Gastrocnemius medialis (tissue), 4 donors: ENCODE measurements at regions not wholly inside any gene's neighbourhood (a gene's known extent, or its start where the extent isn't known, plus 50 kb on each side); places are given as distances from the start of the nearest gene placed in this dataset.

Source experiments
- ATAC-seq, 2 donors: fragments of 150-250 bp; one replicate each; pipeline ENCODE4 v1.9.1; 2016
- DNase-seq, 2 donors: peaks; one replicate each; pipeline ENCODE4 v3.0.0-alpha.2; 2019
- H3K27ac ChIP-seq, 4 donors: fragments of 200-600 bp; sonication (generic); 1 replicate in 1 of 4; 2 replicates in 3 of 4; pipeline ENCODE4 v1.5.1; 2016 to 2018; ENCODE audit warnings: mild to moderate bottlenecking in 2 of 4, moderate library complexity in 1 of 4
- H3K27me3 ChIP-seq, 3 donors: fragments of 200-600 bp; sonication (generic) in 2 of 3; 1 replicate in 1 of 3; 2 replicates in 2 of 3; pipeline versions ENCODE4 v1.5.1 to v1.6.0; 2016 to 2019; ENCODE audit warnings: mild to moderate bottlenecking in 1 of 3, moderate library complexity in 1 of 3
- H3K36me3 ChIP-seq, 2 donors: fragments of 200-600 bp; sonication (generic) in 1 of 2; one replicate each; pipeline ENCODE4 v1.5.1; 2017 to 2018
- H3K4me1 ChIP-seq, 2 donors: fragments of 200-600 bp; sonication (generic) in 1 of 2; one replicate each; pipeline ENCODE4 v1.5.1; 2016 to 2017; ENCODE audit warnings: mild to moderate bottlenecking in 2 of 2
- H3K4me3 ChIP-seq, 4 donors: fragments of 200-600 bp; sonication (generic) in 3 of 4; 1 replicate in 1 of 4; 2 replicates in 3 of 4; pipeline ENCODE4 v1.5.1; 2016 to 2019; ENCODE audit warnings: mild to moderate bottlenecking in 2 of 4
- H3K9me3 ChIP-seq, 3 donors: fragments of 200-600 bp; sonication (generic) in 2 of 3; 1 replicate in 1 of 3; 2 replicates in 2 of 3; pipeline ENCODE4 v1.5.1; 2016 to 2019
- CTCF ChIP-seq, 5 experiments: fragments of 450-650 bp in 3 of 5; fragments of 200-600 bp in 2 of 5; sonication (generic) in 2 of 5; IDR thresholded peaks in 4 of 5; conservative IDR thresholded peaks in 1 of 5; 1 replicate in 4 of 5; 2 replicates in 1 of 5; pipeline ENCODE4 v1.5.1; 2016 to 2019; ENCODE audit warnings: antibody characterized with exemption in 5 of 5, mild to moderate bottlenecking in 3 of 5, moderate library complexity in 3 of 5
- POLR2A ChIP-seq, 2 donors: fragments of 450-650 bp; IDR thresholded peaks; one replicate each; pipeline ENCODE4 v1.6.1; 2017; ENCODE audit warnings: antibody characterized with exemption in 2 of 2, mild to moderate bottlenecking in 2 of 2, moderate library complexity in 2 of 2
- in situ Hi-C, 4 donors: fragments of 200-750 bp; cut with MboI; loops; one replicate each; pipeline versions ENCODE4 v1.15.0 to v1.8.0; 2017; ENCODE audit warnings: low sequenced_read_pairs in 4 of 4
- intact Hi-C: fragments of 100-400 bp; cut with DNase I; formaldehyde crosslinking; loops from one replicate; pipeline ENCODE4 v1.15.1; 2023; ENCODE audit warnings: low total_unique reads

GRCh38 chr3:96017556-96017955 is 796.8 kb upstream of the EPHA6 start:
- no peak overlapping the region for H3K27ac ChIP-seq
- no peak for ATAC-seq

GRCh38 chr3:96022676-96023075 is 791.7 kb upstream of the EPHA6 start:
- Histone ChIP-seq H3K27ac (no peak overlapping the region), H3K4me3 (no peak overlapping the region), H3K36me3 (no peaks in the 10 kb centered on the region), H3K4me1 (no peaks in the 10 kb centered on the region), H3K27me3 (no peaks in the 10 kb centered on the region), H3K9me3 (no peaks in the 10 kb centered on the region)
- no peak for TF ChIP-seq POLR2A (IDR thresholded peaks at IDR 0.05)
- no peak for TF ChIP-seq CTCF (IDR thresholded peaks at IDR 0.05 in 4 of 5, conservative IDR thresholded peaks at IDR 0.05 in 1 of 5)
- ATAC-seq (no peak), DNase-seq (no peak)
- in situ Hi-C loops: no loop called here
- intact Hi-C loops: no loop called here

More at GRCh38 chr3:96017556-96017955, 796.8 kb upstream of the EPHA6 start:
- Histone ChIP-seq H3K4me3 (no peak overlapping the region), H3K36me3 (no peaks in the 10 kb centered on the region), H3K9me3 (no peaks in the 10 kb centered on the region), H3K4me1 (no peaks in the 10 kb centered on the region), H3K27me3 (no peaks in the 10 kb centered on the region)
- TF ChIP-seq POLR2A (IDR thresholded peaks at IDR 0.05) (no peak), CTCF (IDR thresholded peaks at IDR 0.05 in 4 of 5, conservative IDR thresholded peaks at IDR 0.05 in 1 of 5) (no peak)
- intact Hi-C loops (no loop called here), in situ Hi-C loops (no loop called here)
- DNase-seq: no peak

GRCh38 chr3:96027718-96028117 is 786.7 kb upstream of the EPHA6 start:
- ATAC-seq: no peak
- no peak overlapping the region for H3K27ac ChIP-seq
- in situ Hi-C loops: no loop called here
- TF ChIP-seq CTCF (IDR thresholded peaks at IDR 0.05 in 4 of 5, conservative IDR thresholded peaks at IDR 0.05 in 1 of 5): no peak
- no peak for TF ChIP-seq POLR2A (IDR thresholded peaks at IDR 0.05)
- no peak for DNase-seq
- H3K4me1 ChIP-seq: no peaks in the 10 kb centered on the region
- no peak overlapping the region for H3K4me3 ChIP-seq
- H3K9me3 ChIP-seq: no peaks in the 10 kb centered on the region
- H3K36me3 ChIP-seq: no peaks in the 10 kb centered on the region
- no peaks in the 10 kb centered on the region for H3K27me3 ChIP-seq
- intact Hi-C loops: no loop called here

- Histone ChIP-seq H3K27me3 (no peaks in the 10 kb centered on the region), H3K36me3 (no peaks in the 10 kb centered on the region), H3K27ac (no peak overlapping the region), H3K4me1 (no peaks in the 10 kb centered on the region), H3K4me3 (no peak overlapping the region), H3K9me3 (no peaks in the 10 kb centered on the region)
- in situ Hi-C loops: no loop called here
- intact Hi-C loops: no loop called here
- DNase-seq (no peak), ATAC-seq (no peak)
- no peak for TF ChIP-seq POLR2A (IDR thresholded peaks at IDR 0.05)
- no peak for TF ChIP-seq CTCF (IDR thresholded peaks at IDR 0.05 in 4 of 5, conservative IDR thresholded peaks at IDR 0.05 in 1 of 5)
Measured at GRCh38 chr3:96039632-96040031, 774.8 kb upstream of the EPHA6 start.

- Histone ChIP-seq H3K9me3 (no peaks in the 10 kb centered on the region), H3K4me3 (no peak overlapping the region), H3K27me3 (no peaks in the 10 kb centered on the region), H3K4me1 (no peaks in the 10 kb centered on the region), H3K27ac (no peak overlapping the region), H3K36me3 (no peaks in the 10 kb centered on the region)
- intact Hi-C loops: no loop called here
- DNase-seq (no peak), ATAC-seq (no peak)
- in situ Hi-C loops: no loop called here
- TF ChIP-seq CTCF (IDR thresholded peaks at IDR 0.05 in 4 of 5, conservative IDR thresholded peaks at IDR 0.05 in 1 of 5) (no peak), POLR2A (IDR thresholded peaks at IDR 0.05) (no peak)
Measured at GRCh38 chr3:96059301-96059700, 755.1 kb upstream of the EPHA6 start.
